ENCODE measurements at regions not wholly inside any gene's neighbourhood (a gene's known extent, or its start where the extent isn't known, plus 50 kb on each side); places are given as distances from the start of the nearest gene placed in this dataset.

DNA sequence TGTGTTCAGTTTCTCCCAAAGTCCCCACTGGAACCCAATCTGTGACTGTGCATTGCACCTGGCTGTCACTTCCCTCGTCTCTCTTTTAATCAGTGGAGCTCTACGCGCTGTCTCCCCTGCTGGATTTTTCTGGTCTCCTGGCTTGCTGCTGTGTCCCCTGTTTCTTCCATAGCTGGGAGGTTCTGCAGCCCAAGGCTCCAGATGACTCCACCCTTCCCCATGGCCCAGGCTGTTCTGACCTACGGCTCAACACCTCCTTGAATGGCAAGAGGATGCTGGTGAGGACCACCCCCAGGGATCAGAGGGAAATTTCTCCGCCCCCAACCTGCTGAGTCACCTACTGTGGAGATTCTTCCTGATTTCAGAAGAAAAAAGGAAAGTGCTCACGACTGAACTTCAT lies 961.4 kb upstream of the ZNF722 start:
- Histone ChIP-seq H2AK5ac (ENCODE audit: low read depth, low read length) (no peak overlapping the region), H3K4me1 (ENCODE audit: control insufficient read depth in 2 of 2, insufficient read depth in 1 of 2, low read depth in 1 of 2, low read length in 2 of 2) (no peaks in the 10 kb centered on the region), H4K91ac (ENCODE audit: low read depth, low read length, poor library complexity) (no peak overlapping the region), H3K27ac (replicated peaks; ENCODE audit: low read length) (no peak overlapping the region), H2BK5ac (ENCODE audit: low read length) (no peak overlapping the region), H3K23ac (ENCODE audit: low read depth, low read length, poor library complexity) (no peak overlapping the region), H3K4me2 (ENCODE audit: insufficient read depth, low read length, poor library complexity, severe bottlenecking) (no peak overlapping the region), H3K79me1 (ENCODE audit: low read depth, low read length) (no peaks in the 10 kb centered on the region), H3K18ac (ENCODE audit: low read length) (no peak overlapping the region), H3K9me3 (replicated peaks in 1 of 2; ENCODE audit: control insufficient read depth in 2 of 2, insufficient read depth in 1 of 2, low read depth in 1 of 2, low read length in 2 of 2) (peaks cover 0 to 46% of the 10 kb centered on the region in 2 donors), H3K9ac (ENCODE audit: low read depth, low read length, poor library complexity) (no peak overlapping the region), H4K8ac (ENCODE audit: low read depth, low read length) (no peak overlapping the region), H3K4me3 (ENCODE audit: low read length in 2 of 2) (no peak overlapping the region), H2AFZ (ENCODE audit: low read length) (no peak overlapping the region), H2BK12ac (ENCODE audit: low read length) (no peak overlapping the region), H2BK15ac (ENCODE audit: low read length) (no peak overlapping the region), H2BK120ac (ENCODE audit: low read depth, low read length) (no peak overlapping the region), H3K4ac (ENCODE audit: low read length) (no peak overlapping the region), H3K36me3 (replicated peaks in 1 of 2; ENCODE audit: control insufficient read depth in 2 of 2, insufficient read depth in 2 of 2, low read length in 2 of 2) (no peaks in the 10 kb centered on the region), H3K14ac (ENCODE audit: low read length) (no peak overlapping the region), H3K27me3 (ENCODE audit: control insufficient read depth in 3 of 3, insufficient read depth in 3 of 3, low read depth in 1 of 3, low read length in 3 of 3) (no peaks in the 10 kb centered on the region)
- DNase-seq (ENCODE audit: low spot score), result no peak
- no CpG with 5 or more reads among the region's 6 CpGs for WGBS, 2 donors (ENCODE audit: extremely low coverage in 2 of 2, insufficient read length in 2 of 2, insufficient replicate concordance in 1 of 2)

- Histone ChIP-seq H3K4me3 (ENCODE audit: low read length in 2 of 2) (peak overlapping the region in 1 of 2 donors; percentile 11), H3K9me3 (replicated peaks in 1 of 2; ENCODE audit: control insufficient read depth in 2 of 2, insufficient read depth in 1 of 2, low read depth in 1 of 2, low read length in 2 of 2) (peaks cover 0 to 47% of the 10 kb centered on the region in 2 donors)
Observed at GRCh38 chr7:63038987-63039386, 959.7 kb upstream of the ZNF722 start.

GRCh38 chr7:63039882-63040281 lies 958.8 kb upstream of the ZNF722 start:
- Histone ChIP-seq H3K4me3 (ENCODE audit: low read length in 2 of 2) (no peak overlapping the region), H3K9me3 (replicated peaks in 1 of 2; ENCODE audit: control insufficient read depth in 2 of 2, insufficient read depth in 1 of 2, low read depth in 1 of 2, low read length in 2 of 2) (peaks cover 0 to 53% of the 10 kb centered on the region in 2 donors), H2BK15ac (ENCODE audit: low read length) (no peak overlapping the region), H4K91ac (ENCODE audit: low read depth, low read length, poor library complexity) (no peak overlapping the region), H3K79me1 (ENCODE audit: low read depth, low read length) (no peaks in the 10 kb centered on the region), H3K14ac (ENCODE audit: low read length) (no peak overlapping the region), H3K27ac (replicated peaks; ENCODE audit: low read length) (no peak overlapping the region), H3K4ac (ENCODE audit: low read length) (no peak overlapping the region), H2BK12ac (ENCODE audit: low read length) (no peak overlapping the region), H3K36me3 (replicated peaks in 1 of 2; ENCODE audit: control insufficient read depth in 2 of 2, insufficient read depth in 2 of 2, low read length in 2 of 2) (no peaks in the 10 kb centered on the region), H2BK5ac (ENCODE audit: low read length) (no peak overlapping the region), H4K8ac (ENCODE audit: low read depth, low read length) (no peak overlapping the region), H2AK5ac (ENCODE audit: low read depth, low read length) (no peak overlapping the region), H3K23ac (ENCODE audit: low read depth, low read length, poor library complexity) (no peak overlapping the region), H2BK120ac (ENCODE audit: low read depth, low read length) (no peak overlapping the region), H3K4me1 (ENCODE audit: control insufficient read depth in 2 of 2, insufficient read depth in 1 of 2, low read depth in 1 of 2, low read length in 2 of 2) (no peaks in the 10 kb centered on the region), H3K9ac (ENCODE audit: low read depth, low read length, poor library complexity) (no peak overlapping the region), H3K18ac (ENCODE audit: low read length) (no peak overlapping the region), H2AFZ (ENCODE audit: low read length) (no peak overlapping the region), H3K4me2 (ENCODE audit: insufficient read depth, low read length, poor library complexity, severe bottlenecking) (no peak overlapping the region), H3K27me3 (ENCODE audit: control insufficient read depth in 3 of 3, insufficient read depth in 3 of 3, low read depth in 1 of 3, low read length in 3 of 3) (no peaks in the 10 kb centered on the region)
- no peak for DNase-seq (ENCODE audit: low spot score)
- WGBS, 2 donors (ENCODE audit: extremely low coverage in 2 of 2, insufficient read length in 2 of 2, insufficient replicate concordance in 1 of 2), result no CpG with 5 or more reads among the region's 8 CpGs

More at GRCh38 chr7:63038987-63039386, 959.7 kb upstream of the ZNF722 start:
- Histone ChIP-seq H2AFZ (ENCODE audit: low read length) (no peak overlapping the region), H3K14ac (ENCODE audit: low read length) (no peak overlapping the region), H3K18ac (ENCODE audit: low read length) (no peak overlapping the region), H3K9ac (ENCODE audit: low read depth, low read length, poor library complexity) (no peak overlapping the region), H3K4me1 (ENCODE audit: control insufficient read depth in 2 of 2, insufficient read depth in 1 of 2, low read depth in 1 of 2, low read length in 2 of 2) (no peaks in the 10 kb centered on the region), H3K27ac (replicated peaks; ENCODE audit: low read length) (no peak overlapping the region), H2BK15ac (ENCODE audit: low read length) (no peak overlapping the region), H3K23ac (ENCODE audit: low read depth, low read length, poor library complexity) (no peak overlapping the region), H4K91ac (ENCODE audit: low read depth, low read length, poor library complexity) (no peak overlapping the region), H3K36me3 (replicated peaks in 1 of 2; ENCODE audit: control insufficient read depth in 2 of 2, insufficient read depth in 2 of 2, low read length in 2 of 2) (no peaks in the 10 kb centered on the region), H3K27me3 (ENCODE audit: control insufficient read depth in 3 of 3, insufficient read depth in 3 of 3, low read depth in 1 of 3, low read length in 3 of 3) (no peaks in the 10 kb centered on the region), H2BK12ac (ENCODE audit: low read length) (no peak overlapping the region), H4K8ac (ENCODE audit: low read depth, low read length) (no peak overlapping the region), H3K4me2 (ENCODE audit: insufficient read depth, low read length, poor library complexity, severe bottlenecking) (no peak overlapping the region), H2AK5ac (ENCODE audit: low read depth, low read length) (no peak overlapping the region), H2BK5ac (ENCODE audit: low read length) (no peak overlapping the region), H2BK120ac (ENCODE audit: low read depth, low read length) (no peak overlapping the region), H3K79me1 (ENCODE audit: low read depth, low read length) (no peaks in the 10 kb centered on the region), H3K4ac (ENCODE audit: low read length) (no peak overlapping the region)
- WGBS, 2 donors (ENCODE audit: extremely low coverage in 2 of 2, insufficient read length in 2 of 2, insufficient replicate concordance in 1 of 2), result no CpG with 5 or more reads among the region's 4 CpGs
- DNase-seq (ENCODE audit: low spot score), result no peak

GRCh38 chr7:63040336-63040735 lies 958.3 kb upstream of the ZNF722 start:
- Histone ChIP-seq H2BK5ac (ENCODE audit: low read length) (no peak overlapping the region), H3K23ac (ENCODE audit: low read depth, low read length, poor library complexity) (no peak overlapping the region), H3K18ac (ENCODE audit: low read length) (no peak overlapping the region), H3K27ac (replicated peaks; ENCODE audit: low read length) (no peak overlapping the region), H3K9me3 (replicated peaks in 1 of 2; ENCODE audit: control insufficient read depth in 2 of 2, insufficient read depth in 1 of 2, low read depth in 1 of 2, low read length in 2 of 2) (peaks cover 0 to 55% of the 10 kb centered on the region in 2 donors), H3K4me2 (ENCODE audit: insufficient read depth, low read length, poor library complexity, severe bottlenecking) (no peak overlapping the region), H3K4me3 (ENCODE audit: low read length in 2 of 2) (no peak overlapping the region), H4K91ac (ENCODE audit: low read depth, low read length, poor library complexity) (no peak overlapping the region), H3K36me3 (replicated peaks in 1 of 2; ENCODE audit: control insufficient read depth in 2 of 2, insufficient read depth in 2 of 2, low read length in 2 of 2) (no peaks in the 10 kb centered on the region), H3K14ac (ENCODE audit: low read length) (no peak overlapping the region), H4K8ac (ENCODE audit: low read depth, low read length) (no peak overlapping the region), H3K4me1 (ENCODE audit: control insufficient read depth in 2 of 2, insufficient read depth in 1 of 2, low read depth in 1 of 2, low read length in 2 of 2) (no peaks in the 10 kb centered on the region), H3K9ac (ENCODE audit: low read depth, low read length, poor library complexity) (no peak overlapping the region), H3K27me3 (ENCODE audit: control insufficient read depth in 3 of 3, insufficient read depth in 3 of 3, low read depth in 1 of 3, low read length in 3 of 3) (no peaks in the 10 kb centered on the region), H2BK120ac (ENCODE audit: low read depth, low read length) (no peak overlapping the region), H3K4ac (ENCODE audit: low read length) (no peak overlapping the region), H2AK5ac (ENCODE audit: low read depth, low read length) (no peak overlapping the region), H2AFZ (ENCODE audit: low read length) (no peak overlapping the region), H3K79me1 (ENCODE audit: low read depth, low read length) (no peaks in the 10 kb centered on the region), H2BK15ac (ENCODE audit: low read length) (no peak overlapping the region), H2BK12ac (ENCODE audit: low read length) (no peak overlapping the region)
- DNase-seq (ENCODE audit: low spot score), result no peak
- no CpG with 5 or more reads among the region's 12 CpGs for WGBS, 2 donors (ENCODE audit: extremely low coverage in 2 of 2, insufficient read length in 2 of 2, insufficient replicate concordance in 1 of 2)
